Activated naive CD8-positive, alpha-beta T cell treated with anti-CD3 and anti-CD28 coated beads for 36 hours (primary cell): ENCODE measurements at regions not wholly inside any gene's neighbourhood (a gene's known extent, or its start where the extent isn't known, plus 50 kb on each side); places are given as distances from the start of the nearest gene placed in this dataset.

Experiments
- DNase-seq: peaks from one replicate; pipeline ENCODE4 v3.0.0; 2021
- H3K27ac Mint-ChIP-seq: one replicate; pipeline ENCODE4 v1.8.0; 2022; ENCODE audit warnings: mild to moderate bottlenecking, moderate library complexity, mixed read lengths
- H3K27me3 Mint-ChIP-seq: one replicate; pipeline ENCODE4 v1.8.0; 2022; ENCODE audit warnings: mild to moderate bottlenecking, mixed read lengths
- H3K36me3 Mint-ChIP-seq: one replicate; pipeline ENCODE4 v1.8.0; 2021; ENCODE audit warnings: mild to moderate bottlenecking, mixed read lengths
- H3K4me1 Mint-ChIP-seq: one replicate; pipeline ENCODE4 v1.8.0; 2021; ENCODE audit warnings: mixed read lengths
- H3K4me3 Mint-ChIP-seq: one replicate; pipeline ENCODE4 v1.8.0; 2022; ENCODE audit warnings: mild to moderate bottlenecking, moderate library complexity, mixed read lengths
- H3K9me3 Mint-ChIP-seq: one replicate; pipeline ENCODE4 v1.8.0; 2022; ENCODE audit warnings: mixed read lengths

- DNase-seq = no peak
- no peak overlapping the region for H3K4me3 Mint-ChIP-seq
- no peaks in the 10 kb centered on the region for H3K4me1 Mint-ChIP-seq
- H3K27me3 Mint-ChIP-seq = peaks cover 22% of the 10 kb centered on the region
- H3K9me3 Mint-ChIP-seq = no peaks in the 10 kb centered on the region
- H3K36me3 Mint-ChIP-seq = no peaks in the 10 kb centered on the region
- no peak overlapping the region for H3K27ac Mint-ChIP-seq
Observed at GRCh38 chr1:112256411-112256810, 139.6 kb upstream of the CTTNBP2NL start.

DNA sequence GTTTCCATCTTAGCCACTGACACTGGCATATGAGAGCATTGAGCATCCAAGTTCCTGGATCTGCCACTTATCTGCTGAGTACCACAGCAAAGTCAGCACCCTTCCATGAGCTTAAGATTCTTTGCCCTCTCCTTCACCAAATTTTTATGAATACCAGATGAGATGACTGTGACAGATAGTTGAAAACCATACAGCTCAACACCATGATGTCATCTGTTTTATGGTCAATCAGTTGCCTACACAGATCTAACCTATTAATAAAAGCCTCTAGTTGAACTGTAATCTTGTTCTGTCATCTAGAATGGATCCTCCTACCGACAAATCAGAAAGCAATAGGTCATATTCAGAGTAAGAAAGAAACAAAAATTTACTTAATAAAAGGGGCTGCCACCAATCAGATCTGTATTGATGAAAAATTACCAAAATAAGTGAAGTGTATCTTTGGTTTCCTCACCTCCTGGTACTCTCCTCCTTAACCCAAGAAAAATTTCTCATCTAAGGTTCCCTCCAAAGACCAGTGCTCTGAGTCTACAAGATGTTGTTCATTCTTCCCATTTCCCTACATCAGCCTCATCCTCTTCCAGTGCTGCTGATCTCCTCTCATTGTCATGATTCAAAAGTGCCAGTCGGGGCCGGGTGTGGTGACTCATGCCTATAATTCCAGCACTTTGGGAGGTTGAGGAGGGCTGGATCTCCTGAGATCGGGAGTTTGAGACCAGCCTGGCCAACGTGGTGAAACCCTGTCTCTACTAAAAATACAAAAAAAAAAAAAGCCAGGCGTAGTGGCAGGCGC is 138.8 kb upstream of the CTTNBP2NL start:
- no peaks in the 10 kb centered on the region for H3K9me3 Mint-ChIP-seq
- peaks cover 22% of the 10 kb centered on the region for H3K27me3 Mint-ChIP-seq
- H3K27ac Mint-ChIP-seq = no peak overlapping the region
- no peaks in the 10 kb centered on the region for H3K4me1 Mint-ChIP-seq
- no peak overlapping the region for H3K4me3 Mint-ChIP-seq
- no peaks in the 10 kb centered on the region for H3K36me3 Mint-ChIP-seq
- DNase-seq = no peak

DNA sequence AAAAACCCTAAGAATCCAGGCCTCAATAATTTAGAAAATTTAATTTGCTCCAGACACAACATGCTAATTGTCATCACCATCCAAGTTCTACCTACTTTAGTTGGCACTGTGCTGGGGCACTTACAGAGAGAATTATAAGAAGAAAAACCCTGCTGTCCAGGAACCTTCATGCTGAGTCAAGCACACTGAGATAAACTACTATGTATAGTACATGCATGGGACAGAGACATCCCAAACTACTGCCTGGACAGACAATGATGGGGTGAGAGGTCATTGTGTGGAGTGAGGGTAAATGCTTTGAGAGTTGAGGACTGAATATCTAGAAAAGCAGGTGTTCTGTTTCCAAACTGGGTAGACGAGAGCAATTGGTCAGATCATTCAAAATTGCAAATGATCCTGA is 135.3 kb upstream of the CTTNBP2NL start:
- peaks cover 10% of the 10 kb centered on the region for H3K27me3 Mint-ChIP-seq
- H3K36me3 Mint-ChIP-seq = no peaks in the 10 kb centered on the region
- no peaks in the 10 kb centered on the region for H3K4me1 Mint-ChIP-seq
- no peak overlapping the region for H3K4me3 Mint-ChIP-seq
- no peaks in the 10 kb centered on the region for H3K9me3 Mint-ChIP-seq
- DNase-seq = no peak
- H3K27ac Mint-ChIP-seq = no peak overlapping the region

GRCh38 chr1:112262316-112262715 is 133.7 kb upstream of the CTTNBP2NL start:
- no peaks in the 10 kb centered on the region for H3K4me1 Mint-ChIP-seq
- no peaks in the 10 kb centered on the region for H3K36me3 Mint-ChIP-seq
- no peaks in the 10 kb centered on the region for H3K9me3 Mint-ChIP-seq
- H3K27me3 Mint-ChIP-seq = peaks cover 10% of the 10 kb centered on the region
- DNase-seq = no peak
- H3K27ac Mint-ChIP-seq = no peak overlapping the region
- H3K4me3 Mint-ChIP-seq = no peak overlapping the region

- H3K27ac Mint-ChIP-seq = no peak overlapping the region
- peaks cover 10% of the 10 kb centered on the region for H3K27me3 Mint-ChIP-seq
- no peak for DNase-seq
- H3K4me1 Mint-ChIP-seq = no peaks in the 10 kb centered on the region
- H3K9me3 Mint-ChIP-seq = no peaks in the 10 kb centered on the region
- H3K4me3 Mint-ChIP-seq = no peak overlapping the region
- H3K36me3 Mint-ChIP-seq = no peaks in the 10 kb centered on the region
Observed at GRCh38 chr1:112263042-112263441, 133.0 kb upstream of the CTTNBP2NL start.

DNA sequence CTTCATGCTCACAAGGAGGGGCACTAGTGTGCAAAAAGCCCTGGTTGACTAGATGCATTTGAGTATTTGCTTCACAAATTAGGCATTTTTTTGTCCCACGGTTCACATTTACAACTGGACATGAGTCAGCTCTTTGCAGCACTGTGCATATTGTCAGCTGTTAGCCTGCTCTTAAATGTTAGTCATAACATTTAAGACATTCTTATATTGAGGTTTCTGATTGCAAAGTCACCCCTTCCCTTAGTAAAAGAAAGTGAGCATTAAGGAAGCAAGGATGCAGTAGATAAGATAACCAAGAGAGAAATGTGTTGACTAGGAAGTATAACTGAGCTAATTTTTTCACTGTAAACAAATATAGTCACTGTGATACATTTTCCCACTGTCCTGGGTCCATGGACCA is 132.6 kb upstream of the CTTNBP2NL start:
- Mint-ChIP-seq H3K27me3 (peaks cover 8% of the 10 kb centered on the region), H3K4me3 (no peak overlapping the region), H3K9me3 (no peaks in the 10 kb centered on the region), H3K27ac (no peak overlapping the region), H3K4me1 (no peaks in the 10 kb centered on the region), H3K36me3 (no peaks in the 10 kb centered on the region)
- no peak for DNase-seq

DNA sequence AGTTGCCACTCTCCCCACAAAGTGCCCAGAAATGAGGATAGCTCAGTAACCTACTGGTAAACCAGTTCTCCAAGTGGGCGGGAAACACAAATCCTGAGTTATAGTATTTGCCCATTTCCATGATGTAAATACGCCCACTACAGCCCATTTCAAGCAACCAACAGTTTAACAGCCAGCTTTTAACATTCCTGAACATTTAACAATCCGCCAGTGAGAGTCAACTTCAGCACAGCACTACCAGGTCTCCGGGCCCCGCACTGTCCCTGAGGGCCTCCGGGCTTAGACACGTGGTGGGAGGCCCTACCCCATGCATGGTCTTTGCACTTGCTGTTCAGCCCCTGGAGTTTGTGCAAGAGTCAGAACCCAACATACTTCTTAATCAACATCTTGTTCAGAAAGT is 132.0 kb upstream of the CTTNBP2NL start:
- H3K36me3 Mint-ChIP-seq = no peaks in the 10 kb centered on the region
- no peaks in the 10 kb centered on the region for H3K4me1 Mint-ChIP-seq
- no peak for DNase-seq
- H3K27me3 Mint-ChIP-seq = peaks cover 4% of the 10 kb centered on the region
- H3K9me3 Mint-ChIP-seq = no peaks in the 10 kb centered on the region
- no peak overlapping the region for H3K4me3 Mint-ChIP-seq
- H3K27ac Mint-ChIP-seq = no peak overlapping the region

DNA sequence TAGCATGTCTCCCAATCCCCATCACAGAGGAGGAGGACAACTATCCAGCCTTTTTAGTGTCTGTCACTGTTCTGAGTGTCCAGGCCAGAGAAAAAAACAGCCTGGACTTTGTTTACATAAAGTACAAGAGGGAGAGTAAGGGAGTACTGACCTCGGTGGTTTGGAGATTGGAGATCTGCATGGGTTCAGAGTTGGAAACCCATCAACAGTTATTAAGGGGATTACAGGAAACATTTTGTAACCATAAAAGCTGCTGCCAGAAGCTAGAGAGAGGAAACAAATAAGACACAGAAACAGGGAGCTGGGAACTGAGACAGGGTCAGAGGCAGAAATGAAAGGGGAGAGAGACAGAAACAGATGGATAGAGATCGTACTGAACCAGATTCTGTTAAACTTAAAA is 131.5 kb upstream of the CTTNBP2NL start:
- Mint-ChIP-seq H3K9me3 (no peaks in the 10 kb centered on the region), H3K36me3 (no peaks in the 10 kb centered on the region), H3K27me3 (no peaks in the 10 kb centered on the region), H3K4me1 (no peaks in the 10 kb centered on the region), H3K27ac (no peak overlapping the region), H3K4me3 (no peak overlapping the region)
- no peak for DNase-seq

GRCh38 chr1:112265931-112266330 is 130.1 kb upstream of the CTTNBP2NL start:
- Mint-ChIP-seq H3K27ac (no peak overlapping the region), H3K4me1 (no peaks in the 10 kb centered on the region), H3K27me3 (peaks cover 6% of the 10 kb centered on the region), H3K9me3 (no peaks in the 10 kb centered on the region), H3K36me3 (no peaks in the 10 kb centered on the region), H3K4me3 (no peak overlapping the region)
- DNase-seq = no peak

DNA sequence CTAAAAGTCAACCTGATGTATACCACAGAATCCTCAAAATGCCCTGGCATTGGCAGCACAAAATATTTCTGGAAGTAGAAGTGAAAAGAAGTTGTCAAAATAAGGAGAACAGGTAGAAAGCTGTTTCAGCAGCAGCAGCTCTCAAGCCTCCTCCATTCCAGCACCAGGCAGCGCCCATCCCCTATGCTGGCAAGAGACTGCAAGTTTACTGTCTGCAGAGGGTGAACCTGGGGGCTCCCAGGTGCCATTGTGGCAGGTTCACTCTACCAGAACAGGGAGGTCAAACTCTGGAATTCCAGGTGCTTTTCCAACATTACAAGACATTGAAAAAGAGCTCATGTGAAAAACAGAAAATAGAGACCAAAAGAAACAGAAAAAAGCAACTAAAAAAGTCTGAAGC is 128.8 kb upstream of the CTTNBP2NL start:
- Mint-ChIP-seq H3K4me1 (no peaks in the 10 kb centered on the region), H3K27ac (no peak overlapping the region), H3K36me3 (no peaks in the 10 kb centered on the region), H3K27me3 (peaks cover 6% of the 10 kb centered on the region), H3K4me3 (no peak overlapping the region), H3K9me3 (peaks cover 3% of the 10 kb centered on the region)
- DNase-seq = no peak

DNA sequence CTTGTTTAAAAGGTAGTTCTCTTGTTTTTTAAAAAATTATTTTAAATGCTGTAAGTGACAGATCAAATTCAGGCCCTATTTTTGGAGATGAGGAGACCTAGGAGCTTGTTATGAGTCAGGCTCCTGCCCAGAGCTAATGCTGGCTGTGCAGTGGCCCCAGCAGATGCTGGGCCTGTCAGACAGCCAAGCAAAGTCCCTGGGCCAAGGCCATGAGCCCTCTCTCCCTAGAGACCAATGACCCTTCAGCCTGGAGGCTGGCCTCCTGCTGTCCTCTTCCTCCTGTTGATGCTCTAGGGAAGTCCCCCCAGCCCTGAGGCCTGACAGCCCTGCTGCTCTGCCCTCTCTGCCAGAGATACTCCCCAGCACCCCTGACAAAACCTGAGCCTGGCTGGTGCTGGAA is 128.1 kb upstream of the CTTNBP2NL start:
- no peak for DNase-seq
- Mint-ChIP-seq H3K4me3 (no peak overlapping the region), H3K27me3 (peaks cover 12% of the 10 kb centered on the region), H3K36me3 (no peaks in the 10 kb centered on the region), H3K27ac (no peak overlapping the region), H3K4me1 (no peaks in the 10 kb centered on the region), H3K9me3 (peaks cover 3% of the 10 kb centered on the region)

GRCh38 chr1:112268408-112268807 is 127.6 kb upstream of the CTTNBP2NL start:
- Mint-ChIP-seq H3K4me1 (no peaks in the 10 kb centered on the region), H3K4me3 (no peak overlapping the region), H3K27me3 (peaks cover 13% of the 10 kb centered on the region), H3K36me3 (no peaks in the 10 kb centered on the region), H3K9me3 (peaks cover 3% of the 10 kb centered on the region), H3K27ac (no peak overlapping the region)
- DNase-seq = no peak

DNA sequence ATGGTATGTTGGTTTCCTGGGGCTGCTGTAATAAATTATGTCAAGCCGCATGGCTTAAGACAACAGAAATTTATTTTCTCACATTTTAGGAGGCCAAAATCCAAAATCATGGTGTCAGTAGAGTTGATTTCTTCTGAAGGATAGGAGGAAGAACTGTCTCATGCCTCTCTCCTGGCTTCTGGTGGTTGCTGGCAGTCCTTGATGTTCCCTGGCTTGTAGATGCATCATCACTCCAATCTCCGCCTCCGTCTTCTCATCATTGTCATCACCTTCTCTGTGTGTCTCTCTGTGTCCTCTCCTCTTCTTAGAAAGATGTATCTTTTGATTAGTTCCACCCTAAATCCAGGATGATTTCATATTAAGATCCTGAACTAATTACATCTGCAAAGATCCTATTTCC is 124.7 kb upstream of the CTTNBP2NL start:
- no peaks in the 10 kb centered on the region for H3K4me1 Mint-ChIP-seq
- H3K27ac Mint-ChIP-seq = no peak overlapping the region
- DNase-seq = no peak
- no peak overlapping the region for H3K4me3 Mint-ChIP-seq
- peaks cover 1% of the 10 kb centered on the region for H3K36me3 Mint-ChIP-seq
- H3K27me3 Mint-ChIP-seq = peaks cover 15% of the 10 kb centered on the region
- peaks cover 10% of the 10 kb centered on the region for H3K9me3 Mint-ChIP-seq

DNA sequence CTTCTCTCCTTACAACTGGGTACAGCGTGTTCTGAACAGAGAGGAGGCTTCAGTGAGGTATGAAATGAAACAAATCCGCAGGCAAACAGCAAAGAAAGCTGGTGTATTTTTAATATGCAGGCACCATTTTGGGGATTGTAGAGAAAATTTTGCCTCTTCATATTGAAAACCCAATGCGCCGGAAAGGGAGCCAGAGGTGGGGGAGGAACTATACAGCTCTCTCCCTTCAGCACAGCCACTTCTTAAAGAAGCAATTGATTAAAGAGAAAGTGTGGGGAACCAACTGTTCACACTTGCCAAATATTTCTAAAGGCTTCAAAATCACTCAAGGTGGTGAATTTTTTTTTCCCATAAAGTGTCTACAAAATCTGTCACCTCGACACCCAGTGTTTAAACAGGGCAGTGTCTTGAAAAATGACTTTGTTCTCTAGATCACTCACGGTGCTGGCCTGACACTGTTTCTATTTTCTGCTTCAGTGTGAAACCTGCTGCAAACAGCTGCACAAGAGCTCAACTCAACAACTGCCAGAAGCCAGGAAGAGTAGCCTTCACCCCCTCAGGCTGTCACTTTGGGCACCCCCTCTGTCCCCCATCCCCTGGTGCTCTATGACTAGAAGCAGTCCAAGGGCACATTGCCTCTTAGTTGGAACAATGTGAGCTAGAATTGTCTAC is 123.8 kb upstream of the CTTNBP2NL start:
- no peak overlapping the region for H3K27ac Mint-ChIP-seq
- peaks cover 16% of the 10 kb centered on the region for H3K27me3 Mint-ChIP-seq
- H3K4me1 Mint-ChIP-seq = no peaks in the 10 kb centered on the region
- peaks cover 10% of the 10 kb centered on the region for H3K9me3 Mint-ChIP-seq
- H3K36me3 Mint-ChIP-seq = peaks cover 1% of the 10 kb centered on the region
- no peak overlapping the region for H3K4me3 Mint-ChIP-seq
- DNase-seq = no peak

- Mint-ChIP-seq H3K9me3 (no peaks in the 10 kb centered on the region), H3K4me1 (no peaks in the 10 kb centered on the region), H3K27ac (no peak overlapping the region), H3K36me3 (no peaks in the 10 kb centered on the region), H3K4me3 (no peak overlapping the region), H3K27me3 (peaks cover 19% of the 10 kb centered on the region)
- no peak for DNase-seq
Observed at GRCh38 chr1:112284796-112285195, 111.2 kb upstream of the CTTNBP2NL start.

- no peak for DNase-seq
- Mint-ChIP-seq H3K4me3 (no peak overlapping the region), H3K27me3 (peaks cover 19% of the 10 kb centered on the region), H3K9me3 (no peaks in the 10 kb centered on the region), H3K36me3 (no peaks in the 10 kb centered on the region), H3K27ac (no peak overlapping the region), H3K4me1 (no peaks in the 10 kb centered on the region)
Observed at GRCh38 chr1:112285316-112285715, 110.7 kb upstream of the CTTNBP2NL start.
